22Rv1 (cell line): ENCODE measurements at regions not wholly inside any gene's neighbourhood (a gene's known extent, or its start where the extent isn't known, plus 50 kb on each side); places are given as distances from the start of the nearest gene placed in this dataset.

Source experiments
- ZFX ChIP-seq: fragments of 450-650 bp; IDR thresholded peaks from 2 replicates; pipeline ENCODE4 v1.6.1; 2017; ENCODE audit warnings: antibody characterized with exemption, borderline replicate concordance
- TF ChIP-seq, protein P1 (sequence below): fragments of 450-650 bp; IDR thresholded peaks from 2 replicates; pipeline ENCODE4 v1.5.1; 2017; ENCODE audit warnings: mild to moderate bottlenecking

- TF ChIP-seq, protein P1, sequence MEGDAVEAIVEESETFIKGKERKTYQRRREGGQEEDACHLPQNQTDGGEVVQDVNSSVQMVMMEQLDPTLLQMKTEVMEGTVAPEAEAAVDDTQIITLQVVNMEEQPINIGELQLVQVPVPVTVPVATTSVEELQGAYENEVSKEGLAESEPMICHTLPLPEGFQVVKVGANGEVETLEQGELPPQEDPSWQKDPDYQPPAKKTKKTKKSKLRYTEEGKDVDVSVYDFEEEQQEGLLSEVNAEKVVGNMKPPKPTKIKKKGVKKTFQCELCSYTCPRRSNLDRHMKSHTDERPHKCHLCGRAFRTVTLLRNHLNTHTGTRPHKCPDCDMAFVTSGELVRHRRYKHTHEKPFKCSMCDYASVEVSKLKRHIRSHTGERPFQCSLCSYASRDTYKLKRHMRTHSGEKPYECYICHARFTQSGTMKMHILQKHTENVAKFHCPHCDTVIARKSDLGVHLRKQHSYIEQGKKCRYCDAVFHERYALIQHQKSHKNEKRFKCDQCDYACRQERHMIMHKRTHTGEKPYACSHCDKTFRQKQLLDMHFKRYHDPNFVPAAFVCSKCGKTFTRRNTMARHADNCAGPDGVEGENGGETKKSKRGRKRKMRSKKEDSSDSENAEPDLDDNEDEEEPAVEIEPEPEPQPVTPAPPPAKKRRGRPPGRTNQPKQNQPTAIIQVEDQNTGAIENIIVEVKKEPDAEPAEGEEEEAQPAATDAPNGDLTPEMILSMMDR = no peak
- no peak for TF ChIP-seq ZFX
These were observed 441.7 kb upstream of the SMIM21 start for GRCh38 chr18:75869162-75869561.
